ENCODE measurements at regions not wholly inside any gene's neighbourhood (a gene's known extent, or its start where the extent isn't known, plus 50 kb on each side); places are given as distances from the start of the nearest gene placed in this dataset.
A peak's percentile ranks its signal among the peaks of the same experiment; 100 is the strongest.

- no peak for DNase-seq
Observed at GRCh38 chr10:10817609-10818008, 200.1 kb upstream of the CELF2 start.

- DNase-seq = no peak
Observed at GRCh38 chr10:10818082-10818481, 199.6 kb upstream of the CELF2 start.

- DNase-seq = no peak
Observed at GRCh38 chr10:10819206-10819856, 198.3 kb upstream of the CELF2 start.

- no peak for DNase-seq
Observed at GRCh38 chr10:10821926-10822325, 195.7 kb upstream of the CELF2 start.

GRCh38 chr10:10824591-10825148 lies 193.0 kb upstream of the CELF2 start:
- DNase-seq = no peak

GRCh38 chr10:10826125-10826524 lies 191.5 kb upstream of the CELF2 start:
- no peak for DNase-seq

- DNase-seq = no peak
Observed at GRCh38 chr10:10828623-10829022, 189.0 kb upstream of the CELF2 start.

GRCh38 chr10:10829576-10829975 lies 188.1 kb upstream of the CELF2 start:
- no peak for DNase-seq

GRCh38 chr10:10830293-10830986 lies 187.2 kb upstream of the CELF2 start:
- DNase-seq = no peak

GRCh38 chr10:10831085-10831484 lies 186.6 kb upstream of the CELF2 start:
- DNase-seq = no peak

- DNase-seq = no peak
Observed at GRCh38 chr10:10833955-10834354, 183.7 kb upstream of the CELF2 start.

- DNase-seq = no peak
Observed at GRCh38 chr10:10844251-10844650, 173.4 kb upstream of the CELF2 start.

- no peak for DNase-seq
Observed at GRCh38 chr10:10845185-10845584, 172.5 kb upstream of the CELF2 start.

- DNase-seq = no peak
Observed at GRCh38 chr10:10845826-10846503, 171.7 kb upstream of the CELF2 start.

- peak in 1 of 58 donors; percentile 3 for DNase-seq
Observed at GRCh38 chr10:10846504-10846900, 171.2 kb upstream of the CELF2 start.

GRCh38 chr10:10847387-10847786 lies 170.3 kb upstream of the CELF2 start:
- peak in 4 of 58 donors; percentile 5 to 15 (median 8) for DNase-seq

GRCh38 chr10:10848488-10849111 lies 169.1 kb upstream of the CELF2 start:
- no peak for DNase-seq

GRCh38 chr10:10849306-10849705 lies 168.4 kb upstream of the CELF2 start:
- no peak for DNase-seq

- DNase-seq = no peak
Observed at GRCh38 chr10:10850214-10850613, 167.5 kb upstream of the CELF2 start.

- no peak for DNase-seq
Observed at GRCh38 chr10:10852464-10852863, 165.2 kb upstream of the CELF2 start.

GRCh38 chr10:10853954-10854353 lies 163.7 kb upstream of the CELF2 start:
- no peak for DNase-seq

- no peak for DNase-seq
Observed at GRCh38 chr10:10854725-10855124, 162.9 kb upstream of the CELF2 start.
